ENCODE measurements at regions not wholly inside any gene's neighbourhood (a gene's known extent, or its start where the extent isn't known, plus 50 kb on each side); places are given as distances from the start of the nearest gene placed in this dataset.

DNA sequence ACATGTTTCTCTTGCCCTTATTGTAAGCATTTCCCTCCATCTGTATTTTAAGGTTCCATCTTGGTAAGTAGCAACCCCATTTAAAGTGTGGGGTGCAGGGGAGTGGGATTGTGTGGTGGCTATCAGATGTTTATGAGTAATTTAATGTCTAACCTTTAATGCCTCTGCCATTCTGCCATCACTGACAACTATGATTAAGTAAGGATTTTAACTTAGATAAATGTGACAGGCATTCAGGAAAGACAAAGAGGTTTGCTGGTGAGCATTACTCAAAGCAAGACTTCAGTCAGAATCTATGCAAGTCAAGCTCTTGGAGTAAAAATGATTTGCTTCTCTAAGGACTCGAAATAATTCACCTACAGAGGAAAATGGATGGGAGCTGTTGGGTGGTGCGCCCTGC lies 143.0 kb downstream of the NXNL2 start:
- DNase-seq (no peak), ATAC-seq (ENCODE audit: low read depth in 2 of 2) (no peak)
- Mint-ChIP-seq H3K27ac (no peak overlapping the region), H3K27me3 (no peaks in the 10 kb centered on the region), H3K9me3 (peaks cover 0 to 2% (median 0%) of the 10 kb centered on the region in 7 donors), H3K36me3 (no peaks in the 10 kb centered on the region), H3K4me1 (no peaks in the 10 kb centered on the region), H3K4me3 (no peak overlapping the region)
- no peaks in the 10 kb centered on the region for H3K9me3 ChIP-seq (ENCODE audit: control insufficient read depth in 2 of 2, low read length in 2 of 2)
- no peak overlapping the region for H3K27ac ChIP-seq (ENCODE audit: insufficient read depth, low read length, poor library complexity, severe bottlenecking)
- H3K36me3 ChIP-seq (ENCODE audit: control insufficient read depth, insufficient read depth, low read length): no peaks in the 10 kb centered on the region
- no peaks in the 10 kb centered on the region for H3K4me1 ChIP-seq (ENCODE audit: control insufficient read depth, insufficient read depth, low read length, poor library complexity, severe bottlenecking)
- no peak overlapping the region for H3K4me3 ChIP-seq (ENCODE audit: low read depth, low read length)
- no peaks in the 10 kb centered on the region for H3K27me3 ChIP-seq (ENCODE audit: control insufficient read depth, insufficient read depth, low read length)

DNA sequence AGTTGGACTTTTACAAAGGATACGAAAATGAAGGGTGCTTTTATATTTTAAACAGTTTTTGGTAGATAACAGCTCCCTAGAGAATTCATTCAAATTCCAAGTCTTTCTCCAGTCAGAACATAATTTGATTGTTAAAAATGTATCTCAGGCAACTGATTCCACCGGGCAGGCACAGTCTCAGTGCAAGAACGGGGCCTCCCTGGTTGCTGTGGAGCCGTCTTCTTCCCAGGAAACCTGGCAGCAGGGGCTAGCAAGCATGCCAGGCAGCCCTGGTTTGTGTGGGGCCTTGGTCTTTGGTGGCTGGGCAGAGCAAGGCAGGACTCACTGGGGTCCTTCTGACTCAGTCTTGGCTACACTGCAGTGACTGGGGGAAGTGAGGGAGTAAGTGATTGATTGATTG lies 143.5 kb downstream of the NXNL2 start:
- Histone ChIP-seq H3K27me3 (ENCODE audit: control insufficient read depth, insufficient read depth, low read length) (no peaks in the 10 kb centered on the region), H3K36me3 (ENCODE audit: control insufficient read depth, insufficient read depth, low read length) (no peaks in the 10 kb centered on the region), H3K27ac (ENCODE audit: insufficient read depth, low read length, poor library complexity, severe bottlenecking) (no peak overlapping the region), H3K9me3 (ENCODE audit: control insufficient read depth in 2 of 2, low read length in 2 of 2) (no peaks in the 10 kb centered on the region), H3K4me1 (ENCODE audit: control insufficient read depth, insufficient read depth, low read length, poor library complexity, severe bottlenecking) (no peaks in the 10 kb centered on the region), H3K4me3 (ENCODE audit: low read depth, low read length) (no peak overlapping the region)
- DNase-seq: no peak
- Mint-ChIP-seq H3K9me3 (peaks cover 0 to 2% (median 0%) of the 10 kb centered on the region in 7 donors), H3K27me3 (no peaks in the 10 kb centered on the region), H3K4me1 (no peaks in the 10 kb centered on the region), H3K36me3 (no peaks in the 10 kb centered on the region), H3K4me3 (no peak overlapping the region), H3K27ac (no peak overlapping the region)
- no peak for ATAC-seq (ENCODE audit: low read depth in 2 of 2)

DNA sequence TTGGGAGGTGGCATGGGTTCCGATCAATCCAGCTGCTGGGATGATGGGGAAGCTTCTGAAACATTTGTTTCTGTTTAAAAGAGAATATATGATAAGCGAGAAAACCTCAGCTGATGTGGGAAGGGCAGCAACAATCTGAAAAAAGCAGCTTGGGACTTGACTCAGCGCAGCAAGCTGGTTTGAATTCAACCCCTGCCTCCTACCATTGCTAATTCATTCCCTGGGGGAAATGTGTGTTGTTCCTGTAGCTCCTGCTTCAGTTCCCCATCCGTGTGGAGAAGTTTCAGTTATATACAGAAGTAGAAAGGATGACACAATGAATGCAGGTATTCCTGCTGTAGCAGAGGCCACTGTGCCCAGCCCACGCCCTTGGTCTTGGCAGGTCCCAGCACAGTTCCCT lies 145.1 kb downstream of the NXNL2 start:
- H3K27ac Mint-ChIP-seq: no peak overlapping the region
- ATAC-seq (ENCODE audit: low read depth in 2 of 2): no peak
- H3K27me3 Mint-ChIP-seq: no peaks in the 10 kb centered on the region

DNA sequence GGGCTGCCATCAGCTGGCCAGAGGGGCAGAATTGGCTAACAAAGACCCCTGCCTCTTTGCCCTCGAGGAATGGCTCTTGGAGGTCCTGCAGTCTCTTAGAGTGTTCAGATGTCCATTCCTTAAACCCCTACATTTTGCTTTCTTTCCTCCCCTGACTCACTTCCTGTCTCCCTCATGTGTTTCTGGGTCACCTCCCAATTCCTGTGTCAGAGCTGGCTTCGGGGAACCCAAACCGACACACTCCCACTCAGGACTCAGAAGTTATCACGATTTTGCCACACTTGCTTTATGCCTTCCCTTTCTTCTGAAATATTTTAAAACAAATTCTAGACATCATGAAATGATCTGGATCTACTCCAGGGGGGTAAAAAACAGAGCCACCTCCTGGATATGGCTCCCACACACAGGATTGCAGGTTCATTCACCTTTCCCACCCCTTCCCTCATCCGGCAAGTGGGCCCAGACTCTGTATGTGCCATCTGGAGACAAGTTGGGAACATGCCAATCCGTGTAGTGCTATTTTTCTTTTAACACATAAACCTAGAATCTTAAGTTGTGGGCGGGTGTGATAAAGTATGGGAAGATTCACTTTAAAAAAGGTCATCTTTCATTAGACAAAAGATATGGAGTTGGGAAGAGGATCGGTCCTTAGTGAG lies 145.7 kb downstream of the NXNL2 start:
- Histone ChIP-seq H3K4me3 (ENCODE audit: low read depth, low read length) (no peak overlapping the region), H3K9me3 (ENCODE audit: control insufficient read depth in 2 of 2, low read length in 2 of 2) (no peaks in the 10 kb centered on the region), H3K36me3 (ENCODE audit: control insufficient read depth, insufficient read depth, low read length) (no peaks in the 10 kb centered on the region), H3K4me1 (ENCODE audit: control insufficient read depth, insufficient read depth, low read length, poor library complexity, severe bottlenecking) (no peaks in the 10 kb centered on the region), H3K27me3 (ENCODE audit: control insufficient read depth, insufficient read depth, low read length) (no peaks in the 10 kb centered on the region), H3K27ac (ENCODE audit: insufficient read depth, low read length, poor library complexity, severe bottlenecking) (no peak overlapping the region)
- H3K4me3 Mint-ChIP-seq: no peak overlapping the region
- no peak for DNase-seq
- ATAC-seq (ENCODE audit: low read depth in 2 of 2): no peak
- no peaks in the 10 kb centered on the region for H3K36me3 Mint-ChIP-seq
- peaks cover 0 to 2% (median 0%) of the 10 kb centered on the region in 7 donors for H3K9me3 Mint-ChIP-seq
- H3K4me1 Mint-ChIP-seq: no peaks in the 10 kb centered on the region
- H3K27me3 Mint-ChIP-seq: no peaks in the 10 kb centered on the region
- no peak overlapping the region for H3K27ac Mint-ChIP-seq

More for the DNA sequence above, 145.1 kb downstream of the NXNL2 start:
- peaks cover 0 to 2% (median 0%) of the 10 kb centered on the region in 7 donors for H3K9me3 Mint-ChIP-seq
- no peaks in the 10 kb centered on the region for H3K36me3 Mint-ChIP-seq
- DNase-seq: no peak
- H3K4me3 Mint-ChIP-seq: no peak overlapping the region
- Histone ChIP-seq H3K4me3 (ENCODE audit: low read depth, low read length) (no peak overlapping the region), H3K36me3 (ENCODE audit: control insufficient read depth, insufficient read depth, low read length) (no peaks in the 10 kb centered on the region), H3K4me1 (ENCODE audit: control insufficient read depth, insufficient read depth, low read length, poor library complexity, severe bottlenecking) (no peaks in the 10 kb centered on the region), H3K27ac (ENCODE audit: insufficient read depth, low read length, poor library complexity, severe bottlenecking) (no peak overlapping the region), H3K9me3 (ENCODE audit: control insufficient read depth in 2 of 2, low read length in 2 of 2) (no peaks in the 10 kb centered on the region), H3K27me3 (ENCODE audit: control insufficient read depth, insufficient read depth, low read length) (no peaks in the 10 kb centered on the region)
- no peaks in the 10 kb centered on the region for H3K4me1 Mint-ChIP-seq

DNA sequence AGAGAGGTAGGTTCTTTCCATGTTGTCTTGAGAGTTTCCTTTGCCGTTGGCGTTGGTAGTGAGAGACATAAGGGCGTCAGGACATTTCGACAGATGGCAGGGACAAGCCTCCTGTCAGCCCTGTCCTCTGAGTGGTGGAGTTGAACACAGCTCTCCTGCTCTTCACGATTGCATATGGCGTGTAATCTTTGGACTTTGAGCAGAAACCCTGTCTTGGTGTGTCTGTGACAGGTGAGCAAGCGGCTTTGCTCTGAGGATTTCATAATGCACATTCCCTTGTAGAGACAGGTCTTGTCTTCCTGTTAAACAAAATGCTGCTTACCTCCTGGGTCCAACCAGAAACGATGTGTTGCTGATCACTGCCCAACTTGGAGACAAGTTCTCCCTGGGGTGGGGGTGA lies 146.5 kb downstream of the NXNL2 start:
- H3K27me3 ChIP-seq (ENCODE audit: control insufficient read depth, insufficient read depth, low read length): no peaks in the 10 kb centered on the region
- H3K27ac ChIP-seq (ENCODE audit: insufficient read depth, low read length, poor library complexity, severe bottlenecking): no peak overlapping the region
- Mint-ChIP-seq H3K4me3 (no peak overlapping the region), H3K36me3 (no peaks in the 10 kb centered on the region), H3K9me3 (peaks cover 0 to 2% (median 0%) of the 10 kb centered on the region in 7 donors), H3K4me1 (no peaks in the 10 kb centered on the region), H3K27me3 (no peaks in the 10 kb centered on the region), H3K27ac (no peak overlapping the region)
- H3K4me1 ChIP-seq (ENCODE audit: control insufficient read depth, insufficient read depth, low read length, poor library complexity, severe bottlenecking): no peaks in the 10 kb centered on the region
- DNase-seq (no peak), ATAC-seq (ENCODE audit: low read depth in 2 of 2) (no peak)
- no peaks in the 10 kb centered on the region for H3K9me3 ChIP-seq (ENCODE audit: control insufficient read depth in 2 of 2, low read length in 2 of 2)
- H3K4me3 ChIP-seq (ENCODE audit: low read depth, low read length): no peak overlapping the region
- H3K36me3 ChIP-seq (ENCODE audit: control insufficient read depth, insufficient read depth, low read length): no peaks in the 10 kb centered on the region

DNA sequence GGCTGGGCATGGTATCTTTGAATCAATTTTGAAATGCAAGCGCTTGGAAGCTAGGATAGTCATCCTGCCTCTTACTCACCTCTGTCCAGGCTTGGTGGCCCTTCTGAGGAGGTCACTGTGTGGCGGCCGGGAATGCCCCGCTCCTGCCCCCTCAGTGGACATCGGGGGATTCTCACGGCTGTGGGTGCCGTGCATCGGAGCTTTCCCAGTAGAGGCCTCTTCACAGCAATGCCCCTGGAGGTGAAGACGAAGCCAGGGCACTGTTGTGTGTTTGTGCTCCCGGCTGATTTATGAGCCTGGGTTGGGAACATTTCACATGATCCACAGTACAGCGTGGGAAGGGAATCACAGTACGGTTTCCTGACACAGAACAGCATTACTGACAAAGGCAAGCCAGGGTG lies 147.5 kb downstream of the NXNL2 start:
- ATAC-seq (ENCODE audit: low read depth in 2 of 2) (no peak), DNase-seq (no peak)
- H3K36me3 ChIP-seq (ENCODE audit: control insufficient read depth, insufficient read depth, low read length): no peaks in the 10 kb centered on the region
- H3K4me3 Mint-ChIP-seq: no peak overlapping the region
- H3K9me3 ChIP-seq (ENCODE audit: control insufficient read depth in 2 of 2, low read length in 2 of 2): no peaks in the 10 kb centered on the region
- no peaks in the 10 kb centered on the region for H3K27me3 Mint-ChIP-seq
- no peak overlapping the region for H3K4me3 ChIP-seq (ENCODE audit: low read depth, low read length)
- no peaks in the 10 kb centered on the region for H3K36me3 Mint-ChIP-seq
- H3K27ac Mint-ChIP-seq: no peak overlapping the region
- H3K9me3 Mint-ChIP-seq: peaks cover 0 to 2% (median 0%) of the 10 kb centered on the region in 7 donors
- H3K27me3 ChIP-seq (ENCODE audit: control insufficient read depth, insufficient read depth, low read length): no peaks in the 10 kb centered on the region
- no peaks in the 10 kb centered on the region for H3K4me1 ChIP-seq (ENCODE audit: control insufficient read depth, insufficient read depth, low read length, poor library complexity, severe bottlenecking)
- no peaks in the 10 kb centered on the region for H3K4me1 Mint-ChIP-seq
- no peak overlapping the region for H3K27ac ChIP-seq (ENCODE audit: insufficient read depth, low read length, poor library complexity, severe bottlenecking)

DNA sequence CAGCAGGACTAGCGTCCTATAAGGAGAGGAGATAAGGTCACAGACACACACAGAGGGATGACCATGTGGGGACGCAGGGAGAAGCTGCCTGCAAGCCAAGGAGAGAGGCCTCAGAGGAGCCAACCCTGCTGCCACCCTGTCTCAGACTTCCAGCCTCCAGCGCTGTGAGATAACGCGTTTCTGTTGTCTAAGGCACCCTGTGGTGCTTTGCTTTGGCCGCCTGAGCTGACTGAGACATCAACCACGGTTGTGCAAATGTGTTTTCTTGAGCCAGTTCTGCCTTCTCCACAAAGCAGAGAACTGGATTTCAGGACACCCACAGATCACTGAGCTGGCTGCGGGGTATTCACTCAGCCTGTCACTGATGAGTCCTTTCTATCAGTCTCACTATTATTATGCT lies 149.1 kb downstream of the NXNL2 start:
- no peak for DNase-seq
- no peaks in the 10 kb centered on the region for H3K36me3 Mint-ChIP-seq
- no peaks in the 10 kb centered on the region for H3K4me1 Mint-ChIP-seq
- no peak for ATAC-seq (ENCODE audit: low read depth in 2 of 2)
- no peak overlapping the region for H3K27ac ChIP-seq (ENCODE audit: insufficient read depth, low read length, poor library complexity, severe bottlenecking)
- no peaks in the 10 kb centered on the region for H3K27me3 ChIP-seq (ENCODE audit: control insufficient read depth, insufficient read depth, low read length)
- H3K4me1 ChIP-seq (ENCODE audit: control insufficient read depth, insufficient read depth, low read length, poor library complexity, severe bottlenecking): no peaks in the 10 kb centered on the region
- no peak overlapping the region for H3K4me3 Mint-ChIP-seq
- H3K36me3 ChIP-seq (ENCODE audit: control insufficient read depth, insufficient read depth, low read length): no peaks in the 10 kb centered on the region
- no peaks in the 10 kb centered on the region for H3K27me3 Mint-ChIP-seq
- no peaks in the 10 kb centered on the region for H3K9me3 Mint-ChIP-seq
- no peak overlapping the region for H3K4me3 ChIP-seq (ENCODE audit: low read depth, low read length)
- H3K27ac Mint-ChIP-seq: no peak overlapping the region
- no peaks in the 10 kb centered on the region for H3K9me3 ChIP-seq (ENCODE audit: control insufficient read depth in 2 of 2, low read length in 2 of 2)

DNA sequence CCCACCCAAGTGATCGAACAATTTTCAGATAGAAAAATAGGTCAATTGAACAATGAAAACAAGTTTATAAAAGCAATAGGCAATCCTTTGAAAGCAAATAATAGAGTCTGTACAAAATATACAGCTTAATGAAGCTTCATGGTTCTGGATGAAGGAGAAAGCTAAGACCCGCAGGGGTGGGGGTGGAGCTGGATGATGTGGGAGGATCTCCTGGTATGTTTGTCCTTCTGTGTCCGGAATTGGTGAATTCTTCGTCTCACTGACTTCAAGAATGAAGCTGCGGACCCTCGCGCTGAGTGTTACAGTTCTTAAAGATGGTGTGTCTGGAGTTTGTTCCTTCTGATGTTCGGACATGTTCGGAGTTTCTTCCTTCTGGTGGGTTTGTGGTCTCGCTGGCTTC lies 149.9 kb downstream of the NXNL2 start:
- Histone ChIP-seq H3K27me3 (ENCODE audit: control insufficient read depth, insufficient read depth, low read length) (no peaks in the 10 kb centered on the region), H3K27ac (ENCODE audit: insufficient read depth, low read length, poor library complexity, severe bottlenecking) (no peak overlapping the region), H3K4me3 (ENCODE audit: low read depth, low read length) (no peak overlapping the region), H3K4me1 (ENCODE audit: control insufficient read depth, insufficient read depth, low read length, poor library complexity, severe bottlenecking) (no peaks in the 10 kb centered on the region), H3K36me3 (ENCODE audit: control insufficient read depth, insufficient read depth, low read length) (no peaks in the 10 kb centered on the region), H3K9me3 (ENCODE audit: control insufficient read depth in 2 of 2, low read length in 2 of 2) (no peaks in the 10 kb centered on the region)
- DNase-seq (no peak), ATAC-seq (ENCODE audit: low read depth in 2 of 2) (no peak)
- Mint-ChIP-seq H3K36me3 (no peaks in the 10 kb centered on the region), H3K27ac (no peak overlapping the region), H3K4me3 (no peak overlapping the region), H3K4me1 (no peaks in the 10 kb centered on the region), H3K9me3 (no peaks in the 10 kb centered on the region), H3K27me3 (no peaks in the 10 kb centered on the region)

Measured in CD4-positive, CD25-positive, alpha-beta regulatory T cell (primary cell).